ENCODE measurements at regions not wholly inside any gene's neighbourhood (a gene's known extent, or its start where the extent isn't known, plus 50 kb on each side); places are given as distances from the start of the nearest gene placed in this dataset.

GRCh38 chr7:155398944-155399343, 59.0 kb upstream of the EN2 start:
- DNase-seq (ENCODE audit: low read depth) = no peak
- TF ChIP-seq CTCF (IDR thresholded peaks at IDR 0.05; ENCODE audit: insufficient read depth, low read length) = no peak
- H3K4me3 ChIP-seq (ENCODE audit: low read depth, low read length) = no peak overlapping the region

GRCh38 chr7:155399577-155399976, 58.4 kb upstream of the EN2 start:
- DNase-seq (ENCODE audit: low read depth) = no peak
- TF ChIP-seq CTCF (IDR thresholded peaks at IDR 0.05; ENCODE audit: insufficient read depth, low read length) = no peak
- no peak overlapping the region for H3K4me3 ChIP-seq (ENCODE audit: low read depth, low read length)

- TF ChIP-seq CTCF (IDR thresholded peaks at IDR 0.05; ENCODE audit: insufficient read depth, low read length) = no peak
- no peak for DNase-seq (ENCODE audit: low read depth)
- no peak overlapping the region for H3K4me3 ChIP-seq (ENCODE audit: low read depth, low read length)
These were observed 56.7 kb upstream of the EN2 start for GRCh38 chr7:155401231-155401630.

GRCh38 chr7:155401884-155402283, 56.0 kb upstream of the EN2 start:
- TF ChIP-seq CTCF (IDR thresholded peaks at IDR 0.05; ENCODE audit: insufficient read depth, low read length) = no peak
- no peak for DNase-seq (ENCODE audit: low read depth)
- no peak overlapping the region for H3K4me3 ChIP-seq (ENCODE audit: low read depth, low read length)

- no peak overlapping the region for H3K4me3 ChIP-seq (ENCODE audit: low read depth, low read length)
- TF ChIP-seq CTCF (IDR thresholded peaks at IDR 0.05; ENCODE audit: insufficient read depth, low read length) = no peak
These were observed 55.0 kb upstream of the EN2 start for GRCh38 chr7:155402941-155403340.

GRCh38 chr7:155404976-155405375, 53.0 kb upstream of the EN2 start:
- H3K4me3 ChIP-seq (ENCODE audit: low read depth, low read length) = no peak overlapping the region
- no peak for TF ChIP-seq CTCF (IDR thresholded peaks at IDR 0.05; ENCODE audit: insufficient read depth, low read length)
- DNase-seq (ENCODE audit: low read depth) = no peak

More at GRCh38 chr7:155402941-155403340, 55.0 kb upstream of the EN2 start:
- DNase-seq (ENCODE audit: low read depth) = no peak

Measured in fibroblast of the aortic adventitia (primary cell).